Omental fat pad (tissue), 3 donors: ENCODE measurements at regions not wholly inside any gene's neighbourhood (a gene's known extent, or its start where the extent isn't known, plus 50 kb on each side); places are given as distances from the start of the nearest gene placed in this dataset.

Source experiments
- ATAC-seq: fragments of 150-250 bp; one replicate; pipeline ENCODE4 v1.9.1; 2016; ENCODE audit warnings: mild to moderate bottlenecking, moderate library complexity; ENCODE audit not compliant: low FRiP score
- DNase-seq: peaks from one replicate; pipeline ENCODE4 v3.0.0-alpha.2; 2019; ENCODE audit warnings: low spot score
- CTCF ChIP-seq, 3 donors: fragments of 450-650 bp; IDR thresholded peaks; one replicate each; pipeline ENCODE4 v1.5.1; 2016 to 2017; ENCODE audit warnings: antibody characterized with exemption in 3 of 3, mild to moderate bottlenecking in 3 of 3, moderate library complexity in 2 of 3

GRCh38 chr3:5463991-5464390 lies 276.5 kb downstream of the EDEM1 start:
- TF ChIP-seq CTCF (IDR thresholded peaks at IDR 0.05): no peak
- DNase-seq (no peak), ATAC-seq (no peak)

DNA sequence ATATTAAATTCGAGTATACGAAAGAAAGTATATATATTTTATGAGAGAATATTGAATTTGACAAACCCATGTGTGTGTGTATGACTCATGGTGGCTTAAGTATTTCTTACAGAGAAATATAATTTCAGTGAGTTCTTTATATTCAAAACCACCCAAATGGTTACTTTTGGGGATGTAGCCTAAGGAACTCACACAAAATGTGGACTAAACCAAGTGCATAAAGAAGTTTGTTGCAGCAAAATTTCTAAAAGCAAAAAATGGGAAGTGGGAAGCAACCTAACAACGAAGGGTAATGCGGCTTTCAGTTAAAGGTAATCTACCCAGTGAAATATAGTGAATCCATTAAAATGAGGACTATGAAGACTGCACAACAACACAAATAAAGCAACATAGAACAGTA lies 277.1 kb downstream of the EDEM1 start:
- DNase-seq: no peak
- no peak for ATAC-seq
- TF ChIP-seq CTCF (IDR thresholded peaks at IDR 0.05): no peak

DNA sequence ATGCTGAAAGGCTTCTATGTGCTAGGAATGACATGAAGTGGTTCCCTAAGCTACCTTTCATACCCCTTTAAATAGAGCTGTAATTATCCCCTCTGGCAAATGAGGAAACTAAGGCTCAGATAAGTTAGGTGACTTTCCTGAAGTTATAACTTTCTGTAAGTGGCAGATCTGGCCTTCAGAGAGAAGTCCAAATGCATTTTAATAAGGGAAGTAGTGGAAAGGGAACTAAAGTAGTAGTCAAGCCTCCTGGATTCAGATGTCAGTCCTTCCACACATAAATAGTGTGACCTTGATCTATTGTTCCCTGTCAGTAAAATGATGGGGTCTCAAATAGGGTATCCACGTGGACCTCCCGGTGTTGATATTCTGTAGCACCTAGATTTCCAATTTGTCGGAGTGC lies 277.7 kb downstream of the EDEM1 start:
- ATAC-seq (no peak), DNase-seq (no peak)
- TF ChIP-seq CTCF (IDR thresholded peaks at IDR 0.05): no peak

- DNase-seq (no peak), ATAC-seq (no peak)
- no peak for TF ChIP-seq CTCF (IDR thresholded peaks at IDR 0.05)
Observed at GRCh38 chr3:5466065-5466464, 278.6 kb downstream of the EDEM1 start.

DNA sequence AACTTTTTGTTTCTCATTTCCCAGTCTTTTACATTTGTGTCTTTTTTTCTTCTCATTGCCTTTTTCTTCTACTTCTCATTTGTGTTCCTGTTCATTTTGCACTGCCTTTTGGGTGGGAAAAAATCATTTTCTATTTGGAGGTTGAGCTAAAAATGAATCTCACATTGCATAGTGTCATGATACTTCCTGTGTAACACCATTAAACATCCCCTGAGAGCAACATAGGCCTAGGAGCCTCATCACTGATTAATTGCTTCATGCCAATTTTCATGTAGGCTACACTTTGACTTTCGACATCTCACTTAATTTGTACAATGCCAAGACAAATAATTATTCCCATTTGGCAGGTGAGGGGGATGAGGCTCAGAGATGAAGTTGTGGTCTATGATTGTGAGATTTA lies 279.2 kb downstream of the EDEM1 start:
- no peak for TF ChIP-seq CTCF (IDR thresholded peaks at IDR 0.05)
- no peak for ATAC-seq
- no peak for DNase-seq

DNA sequence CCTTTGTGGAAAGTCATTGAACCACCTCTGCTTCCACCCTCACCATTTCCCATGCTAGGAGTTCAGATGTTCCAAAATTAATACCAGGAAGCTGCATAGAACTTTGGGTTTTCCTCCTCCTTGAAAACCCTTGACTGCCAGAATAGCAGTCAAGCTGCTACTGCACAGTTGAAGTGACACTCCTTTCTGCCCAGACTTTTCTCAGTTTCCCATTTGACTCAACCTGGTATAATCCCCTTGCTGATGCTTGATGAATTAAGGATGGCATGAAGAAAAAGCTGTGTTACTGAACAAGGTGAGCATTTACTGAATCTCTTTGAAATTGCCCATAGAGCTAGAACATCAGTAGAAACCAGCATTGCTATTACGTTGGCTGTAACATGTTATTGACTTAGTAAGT lies 286.0 kb downstream of the EDEM1 start:
- TF ChIP-seq CTCF (IDR thresholded peaks at IDR 0.05): no peak
- no peak for DNase-seq
- no peak for ATAC-seq

- no peak for ATAC-seq
- no peak for DNase-seq
Observed at GRCh38 chr3:5476403-5476802, 288.9 kb downstream of the EDEM1 start.

More at GRCh38 chr3:5476403-5476802, 288.9 kb downstream of the EDEM1 start:
- TF ChIP-seq CTCF (IDR thresholded peaks at IDR 0.05): no peak
